ENCODE measurements at regions not wholly inside any gene's neighbourhood (a gene's known extent, or its start where the extent isn't known, plus 50 kb on each side); places are given as distances from the start of the nearest gene placed in this dataset.

- TF ChIP-seq RAD21 (conservative IDR thresholded peaks at IDR 0.05): no peak
- no peak for TF ChIP-seq CTCF (IDR thresholded peaks at IDR 0.05; ENCODE audit: poor library complexity, severe bottlenecking)
- no peak for TF ChIP-seq POLR2AphosphoS5 (IDR thresholded peaks at IDR 0.05)
- no peak for TF ChIP-seq REST (IDR thresholded peaks at IDR 0.05; ENCODE audit: borderline replicate concordance)
- TF ChIP-seq TAF1 (IDR thresholded peaks at IDR 0.05; ENCODE audit: low read depth): no peak
- no peak for TF ChIP-seq EP300 (conservative IDR thresholded peaks at IDR 0.05; ENCODE audit: poor library complexity, severe bottlenecking)
- TF ChIP-seq SMC3 (conservative IDR thresholded peaks at IDR 0.05; ENCODE audit: poor library complexity): no peak
- TF ChIP-seq EZH2 (IDR thresholded peaks at IDR 0.05; ENCODE audit: borderline replicate concordance, insufficient read depth, low read length, poor library complexity, severe bottlenecking): no peak
- no peak for TF ChIP-seq MXI1 (conservative IDR thresholded peaks at IDR 0.05; ENCODE audit: poor library complexity, severe bottlenecking)
Observed at GRCh38 chr18:6624271-6624660, 105.2 kb upstream of the ARHGAP28 start.

Data from neural cell (in vitro differentiated cells).